Inflammatory macrophage treated with lipopolysaccharide for 1 hour (primary cell): ENCODE measurements at regions not wholly inside any gene's neighbourhood (a gene's known extent, or its start where the extent isn't known, plus 50 kb on each side); places are given as distances from the start of the nearest gene placed in this dataset.

Source experiments
- DNase-seq, 2 donors: peaks; one replicate each; pipeline ENCODE4 v3.0.0-alpha.2; 2020 to 2022

- DNase-seq = no peak
Measured at GRCh38 chr2:199707593-199708185, 143.3 kb downstream of the FTCDNL1 start.

- no peak for DNase-seq
Measured at GRCh38 chr2:199705538-199705937, 145.5 kb downstream of the FTCDNL1 start.

- DNase-seq = peak; percentile 42 to 85
Measured at GRCh38 chr2:199704358-199705238, 146.4 kb downstream of the FTCDNL1 start.

GRCh38 chr2:199703199-199703598 is 147.8 kb downstream of the FTCDNL1 start:
- DNase-seq = no peak

- no peak for DNase-seq
Measured at GRCh38 chr2:199697469-199697868, 153.5 kb downstream of the FTCDNL1 start.

- DNase-seq = no peak
Measured at GRCh38 chr2:199696048-199696447, 154.9 kb downstream of the FTCDNL1 start.

GRCh38 chr2:199693861-199694260 is 157.1 kb downstream of the FTCDNL1 start:
- no peak for DNase-seq

GRCh38 chr2:199692489-199692888 is 158.5 kb downstream of the FTCDNL1 start:
- no peak for DNase-seq

GRCh38 chr2:199690225-199690624 is 160.8 kb downstream of the FTCDNL1 start:
- no peak for DNase-seq

GRCh38 chr2:199685669-199686068 is 165.3 kb downstream of the FTCDNL1 start:
- DNase-seq = no peak

- DNase-seq = no peak
Measured at GRCh38 chr2:199684832-199685231, 166.2 kb downstream of the FTCDNL1 start.

GRCh38 chr2:199684168-199684567 is 166.8 kb downstream of the FTCDNL1 start:
- no peak for DNase-seq

- no peak for DNase-seq
Measured at GRCh38 chr2:199682001-199682400, 169.0 kb downstream of the FTCDNL1 start.

GRCh38 chr2:199680482-199680881 is 170.5 kb downstream of the FTCDNL1 start:
- no peak for DNase-seq

- DNase-seq = no peak
Measured at GRCh38 chr2:199679883-199680282, 171.1 kb downstream of the FTCDNL1 start.

- DNase-seq = no peak
Measured at GRCh38 chr2:199677881-199678280, 173.1 kb downstream of the FTCDNL1 start.

GRCh38 chr2:199668645-199669044 is 182.3 kb downstream of the FTCDNL1 start:
- DNase-seq = no peak

GRCh38 chr2:199663157-199663556 is 187.8 kb downstream of the FTCDNL1 start:
- DNase-seq = peak; percentile 5 to 32

- no peak for DNase-seq
Measured at GRCh38 chr2:199662255-199662654, 188.7 kb downstream of the FTCDNL1 start.

GRCh38 chr2:199660167-199660566 is 190.8 kb downstream of the FTCDNL1 start:
- no peak for DNase-seq

- DNase-seq = peak in 1 of 2 donors; percentile 10
Measured at GRCh38 chr2:199659207-199659606, 191.8 kb downstream of the FTCDNL1 start.

GRCh38 chr2:199646439-199646838 is 188.7 kb upstream of the SATB2 start:
- DNase-seq = no peak

GRCh38 chr2:199631129-199631528 is 173.4 kb upstream of the SATB2 start:
- DNase-seq = no peak

GRCh38 chr2:199629301-199629700 is 171.6 kb upstream of the SATB2 start:
- no peak for DNase-seq
